ENCODE measurements at regions not wholly inside any gene's neighbourhood (a gene's known extent, or its start where the extent isn't known, plus 50 kb on each side); places are given as distances from the start of the nearest gene placed in this dataset.
A peak's percentile ranks its signal among the peaks of the same experiment; 100 is the strongest.

DNA sequence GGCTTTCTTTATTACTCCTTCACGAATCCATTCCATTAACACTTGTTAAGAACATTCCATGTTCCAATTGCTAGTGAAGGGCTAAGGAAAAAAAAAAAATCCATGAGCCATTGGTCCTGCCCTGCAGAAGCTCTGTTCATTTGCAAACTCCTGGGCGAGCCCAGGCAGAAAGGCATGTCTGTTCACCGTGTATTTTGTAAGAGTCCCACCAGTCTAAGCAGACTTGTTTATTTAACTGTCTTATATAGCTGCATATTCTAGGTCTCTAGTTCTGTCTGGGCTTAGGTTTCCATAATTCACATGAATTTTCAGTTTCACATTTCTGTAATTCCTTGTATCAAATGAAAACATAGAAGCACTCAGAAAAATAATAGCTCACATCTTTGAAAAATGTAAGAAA, 97.4 kb upstream of the POU2AF2 start:
- no peak for DNase-seq (ENCODE audit: low spot score)

DNA sequence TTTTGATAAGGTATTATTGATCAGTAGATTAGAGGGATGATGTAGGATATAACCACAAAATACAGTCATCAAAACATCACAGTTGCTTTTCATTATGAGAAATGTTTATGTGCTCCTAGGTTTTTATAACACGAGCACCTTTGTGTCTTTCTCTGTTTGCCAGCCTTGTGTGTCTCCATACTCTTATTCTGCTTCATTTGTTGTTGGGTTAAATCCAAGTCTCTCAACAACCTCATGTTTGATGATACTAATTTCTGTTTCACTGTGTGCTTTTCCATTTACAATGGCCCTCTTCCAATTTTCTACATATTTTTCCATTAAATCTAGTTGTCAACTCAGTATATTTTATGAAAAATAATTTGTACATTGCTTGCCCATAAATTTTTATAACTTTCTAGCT, 107.7 kb upstream of the POU2AF2 start:
- DNase-seq (ENCODE audit: low spot score): no peak

GRCh38 chr11:111135778-111136570, 109.6 kb upstream of the POU2AF2 start:
- DNase-seq (ENCODE audit: low spot score): no peak

DNA sequence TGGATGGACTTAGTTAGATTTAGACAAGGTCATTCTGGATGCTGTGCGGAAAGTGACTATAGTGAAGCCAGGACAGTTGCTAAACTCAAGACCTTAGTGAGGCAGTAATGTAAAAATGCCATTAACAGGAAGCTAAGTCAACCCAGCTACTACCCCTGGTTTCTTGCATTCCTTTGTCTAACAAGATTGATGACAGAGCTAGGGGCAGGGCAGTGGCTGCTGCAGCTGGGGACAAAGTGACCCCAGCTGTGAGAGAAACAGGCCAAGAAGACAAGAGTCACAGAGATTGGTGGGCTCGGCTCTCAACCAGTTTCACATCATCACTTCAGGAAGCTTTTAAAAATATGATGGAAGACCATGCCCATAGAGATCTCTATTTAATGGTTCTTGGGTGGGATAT, 110.4 kb upstream of the POU2AF2 start:
- DNase-seq (ENCODE audit: low spot score): no peak

DNA sequence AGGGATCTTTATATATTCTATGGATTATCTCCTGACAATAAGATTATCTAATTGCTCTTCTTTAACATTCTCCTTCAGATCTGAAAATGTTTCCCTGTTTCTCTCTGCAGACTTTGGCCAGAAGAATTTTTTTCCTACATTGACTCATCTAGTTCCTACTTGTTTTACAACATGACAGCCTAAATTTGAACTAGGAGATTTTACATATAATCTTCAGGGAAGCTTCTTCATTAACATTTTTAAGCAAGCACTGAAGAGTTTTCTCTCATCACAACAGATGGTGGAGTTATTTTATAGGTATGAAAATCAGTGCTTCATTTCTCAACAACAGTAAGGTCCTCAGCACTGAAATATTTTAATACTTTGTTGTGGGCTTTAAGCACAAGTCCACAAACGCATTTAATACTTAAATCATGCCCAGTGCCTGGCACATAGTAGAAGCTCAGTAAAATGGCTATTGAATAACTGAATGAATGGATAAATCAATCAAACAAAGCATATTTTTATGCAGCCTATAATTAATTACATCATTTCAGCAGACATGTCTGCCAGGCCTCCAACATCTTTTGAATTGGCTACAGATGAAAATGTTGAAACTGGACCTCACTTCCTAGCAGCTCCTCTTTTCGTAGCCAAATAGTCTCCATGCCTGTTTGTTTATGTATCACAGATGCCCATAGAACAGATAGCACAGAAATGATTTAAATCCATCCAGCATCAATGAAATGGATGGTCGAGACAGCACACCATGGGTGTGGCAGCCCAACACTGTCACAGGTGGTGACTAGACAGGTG, 117.3 kb upstream of the POU2AF2 start:
- DNase-seq (ENCODE audit: low spot score): no peak

- no peak for DNase-seq (ENCODE audit: low spot score)
These were observed 120.8 kb upstream of the POU2AF2 start for GRCh38 chr11:111124724-111125123.

DNA sequence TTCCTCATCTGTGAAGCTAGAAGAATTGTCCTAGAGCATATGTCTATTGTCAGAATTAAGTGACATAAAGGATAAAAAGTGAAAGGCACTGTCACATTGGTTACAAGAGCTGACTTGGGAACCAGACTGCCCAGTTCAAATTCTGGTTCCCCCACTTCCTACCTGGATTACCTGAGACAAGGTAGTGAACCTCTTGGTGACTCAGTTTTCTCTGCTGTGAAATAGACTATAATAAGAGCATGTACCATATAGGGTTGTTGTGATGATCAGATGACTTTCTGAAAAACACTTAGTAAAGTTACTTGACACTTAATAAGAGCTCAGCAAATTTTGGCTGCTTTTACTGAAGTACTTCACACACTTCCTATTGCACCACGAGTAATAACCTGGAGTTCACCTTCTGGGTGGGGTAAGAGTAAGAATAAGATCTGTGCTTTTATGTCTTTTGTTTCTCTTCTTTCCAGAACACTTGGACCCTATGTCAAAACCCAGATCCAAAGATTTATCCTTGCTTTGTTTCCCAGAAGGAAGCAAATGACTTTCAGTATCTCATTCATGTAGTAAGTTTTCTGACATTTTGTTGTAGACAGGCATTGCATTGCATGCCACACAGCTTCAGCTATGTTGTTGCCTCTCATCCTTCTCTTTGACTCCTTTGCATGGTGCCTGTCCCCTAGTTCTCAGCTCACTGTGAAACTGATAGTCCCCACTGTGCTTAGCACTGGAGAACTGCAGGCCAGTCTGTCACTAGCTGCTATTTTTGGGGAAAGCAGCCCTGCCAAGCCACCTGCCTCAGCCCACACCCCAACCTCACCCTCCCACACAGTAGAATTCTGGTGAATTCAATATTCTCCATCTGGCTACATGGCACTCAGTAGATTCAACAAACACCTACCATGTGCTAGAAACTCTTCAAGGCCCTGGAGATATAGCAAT, 121.8 kb upstream of the POU2AF2 start:
- no peak for DNase-seq (ENCODE audit: low spot score)

DNA sequence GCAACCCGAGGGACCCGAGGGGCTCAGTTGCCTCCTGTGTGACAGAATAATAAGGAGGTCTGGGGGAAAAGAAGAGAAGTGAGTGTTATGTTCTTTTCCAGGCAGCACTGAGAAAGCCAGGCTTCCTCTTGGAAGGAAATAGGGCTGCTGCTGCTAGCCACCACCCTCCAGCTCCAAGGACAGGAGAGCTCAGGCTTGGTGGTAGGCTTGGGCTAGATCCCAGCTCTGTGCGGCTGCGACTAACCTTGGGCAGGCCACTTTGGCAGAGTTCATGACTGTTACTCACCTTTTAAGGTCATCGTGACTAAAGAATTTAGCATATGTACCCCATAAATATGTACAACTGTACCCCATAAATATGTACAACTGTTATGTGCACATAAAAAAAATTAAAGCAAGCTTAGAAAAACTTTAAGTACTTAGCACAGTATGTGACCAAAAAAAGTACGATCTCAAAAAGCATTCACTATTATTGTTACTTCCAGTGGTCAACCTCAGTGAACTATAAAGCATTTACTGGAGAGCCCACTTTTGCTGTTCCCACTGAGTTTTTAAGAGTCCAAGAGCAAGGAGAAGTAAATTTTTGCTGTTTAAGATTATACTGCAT, 124.7 kb upstream of the POU2AF2 start:
- DNase-seq (ENCODE audit: low spot score): no peak

- no peak for DNase-seq (ENCODE audit: low spot score)
These were observed 125.4 kb upstream of the POU2AF2 start for GRCh38 chr11:111120161-111120560.

GRCh38 chr11:111119751-111120150, 125.8 kb upstream of the POU2AF2 start:
- no peak for DNase-seq (ENCODE audit: low spot score)

DNA sequence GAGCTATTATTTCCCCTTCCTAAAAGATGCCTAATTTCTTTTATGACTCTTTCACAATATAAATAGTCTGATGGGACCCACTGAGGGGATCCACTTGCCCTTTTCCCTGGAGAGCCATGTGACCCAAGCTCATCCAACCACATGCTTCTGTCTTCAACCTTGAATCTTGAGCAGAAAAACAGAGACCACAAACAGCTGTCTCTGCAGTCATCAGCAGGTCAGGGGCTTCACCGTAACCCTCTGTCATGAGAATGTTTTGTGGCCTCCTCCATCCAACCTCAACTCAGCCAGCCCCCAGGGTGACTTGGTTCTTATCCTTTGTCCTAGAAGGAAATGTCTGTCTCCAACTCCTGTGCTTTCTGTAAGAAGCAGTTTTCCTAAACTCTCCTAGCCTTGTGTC, 129.6 kb upstream of the POU2AF2 start:
- no peak for DNase-seq (ENCODE audit: low spot score)

DNA sequence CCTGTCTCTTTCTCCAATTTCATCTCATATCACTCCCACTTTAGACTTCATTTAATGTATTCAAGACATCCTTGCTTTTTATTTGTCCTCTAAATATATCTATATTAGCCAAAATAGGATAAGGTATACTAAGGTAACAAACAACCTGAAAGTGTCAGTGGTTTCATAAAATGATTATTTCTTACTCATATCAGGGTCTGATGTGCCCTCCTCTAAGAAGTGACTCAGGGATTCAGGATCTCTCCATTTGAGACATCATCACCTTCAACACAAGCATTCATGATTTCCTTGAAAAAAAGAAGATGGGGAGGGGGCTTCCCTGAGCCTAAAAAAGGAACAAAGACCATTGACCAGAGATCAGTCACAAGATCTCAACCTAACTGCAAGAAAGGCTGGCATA, 131.4 kb upstream of the POU2AF2 start:
- DNase-seq (ENCODE audit: low spot score): no peak

GRCh38 chr11:111112614-111113013, 132.9 kb upstream of the POU2AF2 start:
- DNase-seq (ENCODE audit: low spot score): no peak

DNA sequence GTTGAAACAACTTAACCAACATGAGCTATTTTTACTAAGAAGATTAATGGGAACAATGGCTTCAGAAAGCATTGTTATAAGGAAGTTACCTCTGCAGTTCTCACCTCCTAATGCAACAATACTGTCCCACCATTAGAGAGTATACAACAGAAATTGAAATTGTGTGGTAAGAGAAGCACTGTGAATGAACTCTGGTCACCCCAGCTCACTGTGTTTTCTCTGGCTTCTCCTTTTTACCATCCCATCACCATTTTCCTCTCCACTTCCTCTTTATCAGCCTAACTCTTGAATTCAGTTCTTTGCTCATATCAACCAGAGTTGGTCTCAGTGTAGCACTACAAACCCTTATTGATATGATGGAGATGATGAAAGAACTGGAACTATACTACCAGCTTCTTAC, 138.0 kb upstream of the POU2AF2 start:
- no peak for DNase-seq (ENCODE audit: low spot score)

GRCh38 chr11:111106641-111107040, 138.9 kb upstream of the POU2AF2 start:
- no peak for DNase-seq (ENCODE audit: low spot score)

DNA sequence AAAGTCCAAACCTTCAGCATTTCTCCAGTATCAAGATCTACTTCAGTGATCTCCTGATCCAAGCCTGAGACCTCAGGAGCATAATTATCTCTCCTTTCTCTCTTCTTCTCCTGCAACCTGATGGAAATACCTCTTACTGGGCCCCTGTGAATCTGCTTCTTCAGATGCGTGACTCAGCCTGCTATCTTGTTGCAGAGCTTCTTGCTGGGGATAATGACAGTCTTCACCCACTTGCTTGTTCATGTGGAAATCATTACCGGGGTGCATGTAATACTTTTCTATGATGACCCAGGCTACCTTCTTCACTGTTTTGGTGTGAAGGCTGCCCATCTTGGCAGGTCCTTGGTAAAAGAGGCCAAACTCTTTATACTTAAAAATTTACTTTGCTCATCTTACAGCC, 140.0 kb upstream of the POU2AF2 start:
- DNase-seq (ENCODE audit: low spot score): no peak

DNA sequence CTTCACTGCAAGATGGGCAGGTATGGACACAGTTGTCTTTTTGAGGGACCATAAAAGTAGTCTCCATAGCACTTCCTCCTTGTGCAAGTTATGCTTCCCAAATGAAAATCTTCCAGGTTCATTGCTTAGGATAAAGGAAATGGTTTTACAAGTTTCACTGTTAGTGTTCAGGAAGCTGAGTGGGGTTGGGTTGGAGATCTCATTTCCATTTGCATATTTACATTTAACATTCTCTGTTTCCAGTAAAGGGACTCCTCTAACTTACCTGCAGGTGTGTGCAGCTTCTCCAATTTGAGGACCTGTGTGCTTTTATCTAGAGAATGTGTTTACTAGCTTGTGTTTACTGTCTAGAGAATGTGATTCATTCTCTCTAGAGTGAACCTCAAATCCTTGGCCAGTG, 141.3 kb upstream of the POU2AF2 start:
- DNase-seq (ENCODE audit: low spot score): no peak

DNA sequence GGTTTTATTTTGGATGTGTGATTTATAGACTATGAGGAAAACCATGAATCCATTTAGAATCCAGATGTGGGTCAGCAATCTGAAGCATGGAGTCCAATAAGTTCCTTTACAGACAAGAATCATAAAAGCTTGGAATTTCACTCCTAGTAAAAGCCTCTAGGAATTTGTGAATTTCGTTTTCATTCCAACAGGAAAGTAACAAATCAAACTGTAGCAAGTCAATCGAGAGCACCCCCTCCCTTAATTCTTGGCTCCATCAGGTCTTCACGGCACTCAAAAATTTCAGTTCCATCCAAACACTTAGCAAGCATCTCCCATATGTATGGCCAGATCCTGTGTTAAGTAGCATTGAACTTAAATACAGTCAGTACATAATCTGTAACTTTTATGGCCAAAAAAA, 143.6 kb upstream of the POU2AF2 start:
- no peak for DNase-seq (ENCODE audit: low spot score)

GRCh38 chr11:111099028-111099713, 146.4 kb upstream of the POU2AF2 start:
- no peak for DNase-seq (ENCODE audit: low spot score)

GRCh38 chr11:111098091-111098490, 147.4 kb upstream of the POU2AF2 start:
- DNase-seq (ENCODE audit: low spot score): no peak

DNA sequence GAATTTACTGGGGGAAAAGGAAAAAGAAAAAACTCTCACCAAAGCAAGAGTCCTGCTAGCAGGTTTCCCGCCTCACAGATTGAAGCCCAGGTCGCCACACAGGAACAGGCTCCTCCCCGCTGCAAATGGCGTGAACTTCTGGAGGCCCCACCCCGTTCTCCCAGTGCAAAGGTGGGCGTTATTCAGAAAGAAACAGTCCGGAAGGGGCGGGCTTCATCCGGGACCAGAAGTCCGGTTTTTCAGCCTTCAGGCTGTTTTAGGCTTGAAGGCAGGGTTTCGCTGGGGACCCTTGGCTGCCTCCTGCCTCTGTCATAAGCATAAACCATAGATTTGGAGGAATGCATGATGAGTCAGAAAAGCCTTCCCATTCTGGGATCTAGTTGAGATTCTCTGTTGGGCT, 148.3 kb upstream of the POU2AF2 start:
- DNase-seq (ENCODE audit: low spot score): peak; percentile 17

Data from HuH-7 (cell line).